ENCODE measurements at regions not wholly inside any gene's neighbourhood (a gene's known extent, or its start where the extent isn't known, plus 50 kb on each side); places are given as distances from the start of the nearest gene placed in this dataset.

- Histone ChIP-seq H3K4me2 (ENCODE audit: low read length) (no peak overlapping the region), H3K4me1 (ENCODE audit: control insufficient read depth in 1 of 2, insufficient read depth in 2 of 2, low read length in 2 of 2) (no peaks in the 10 kb centered on the region), H3K4ac (ENCODE audit: low read depth, low read length) (no peak overlapping the region), H3K9ac (ENCODE audit: low read length) (no peak overlapping the region), H4K8ac (ENCODE audit: low read depth, low read length) (no peak overlapping the region), H3K79me1 (ENCODE audit: low read length) (no peaks in the 10 kb centered on the region), H3K27ac (ENCODE audit: low read depth, low read length) (no peak overlapping the region), H4K12ac (ENCODE audit: low read depth, low read length) (no peak overlapping the region), H2BK12ac (ENCODE audit: low read length) (no peak overlapping the region), H3K18ac (ENCODE audit: low read length) (no peak overlapping the region), H3K23ac (ENCODE audit: low read length) (no peak overlapping the region), H3K4me3 (ENCODE audit: low read depth, low read length) (no peak overlapping the region), H3K14ac (ENCODE audit: low read length) (no peak overlapping the region), H2AFZ (ENCODE audit: insufficient read depth, low read length, poor library complexity) (no peak overlapping the region), H2BK120ac (ENCODE audit: insufficient read depth, low read length, poor library complexity) (no peak overlapping the region), H3K9me3 (ENCODE audit: insufficient read depth, low read depth, low read length) (no peaks in the 10 kb centered on the region), H3K27me3 (ENCODE audit: insufficient read depth, low read length) (no peaks in the 10 kb centered on the region), H3K36me3 (ENCODE audit: control insufficient read depth in 1 of 2, insufficient read depth in 2 of 2, low read length in 2 of 2) (no peaks in the 10 kb centered on the region), H2BK5ac (ENCODE audit: low read depth, low read length, poor library complexity) (no peak overlapping the region), H2AK5ac (ENCODE audit: low read length) (no peak overlapping the region), H3K79me2 (ENCODE audit: control insufficient read depth, insufficient read depth, low read length, poor library complexity) (no peaks in the 10 kb centered on the region), H4K91ac (ENCODE audit: low read depth, low read length) (no peak overlapping the region)
- no CpG with 5 or more reads among the region's 9 CpGs for WGBS (ENCODE audit: extremely low coverage, insufficient coverage, insufficient read length)
- DNase-seq, result no peak
These were observed 387.6 kb downstream of the ELAVL2 start for GRCh38 chr9:23438299-23438907.

- H2BK12ac ChIP-seq (ENCODE audit: low read length), result no peak overlapping the region
- no peak overlapping the region for H3K27ac ChIP-seq (ENCODE audit: low read depth, low read length)
- no peak overlapping the region for H2BK5ac ChIP-seq (ENCODE audit: low read depth, low read length, poor library complexity)
- H3K79me2 ChIP-seq (ENCODE audit: control insufficient read depth, insufficient read depth, low read length, poor library complexity), result no peaks in the 10 kb centered on the region
- DNase-seq, result no peak
- no peak overlapping the region for H3K14ac ChIP-seq (ENCODE audit: low read length)
- no peak overlapping the region for H2BK120ac ChIP-seq (ENCODE audit: insufficient read depth, low read length, poor library complexity)
- no peak overlapping the region for H4K91ac ChIP-seq (ENCODE audit: low read depth, low read length)
- H3K79me1 ChIP-seq (ENCODE audit: low read length), result no peaks in the 10 kb centered on the region
- no CpG with 5 or more reads among the region's 6 CpGs for WGBS (ENCODE audit: extremely low coverage, insufficient coverage, insufficient read length)
- no peak overlapping the region for H3K23ac ChIP-seq (ENCODE audit: low read length)
- H2AFZ ChIP-seq (ENCODE audit: insufficient read depth, low read length, poor library complexity), result no peak overlapping the region
- no peak overlapping the region for H3K4me2 ChIP-seq (ENCODE audit: low read length)
- no peak overlapping the region for H3K4ac ChIP-seq (ENCODE audit: low read depth, low read length)
- no peaks in the 10 kb centered on the region for H3K36me3 ChIP-seq (ENCODE audit: control insufficient read depth in 1 of 2, insufficient read depth in 2 of 2, low read length in 2 of 2)
- H3K4me3 ChIP-seq (ENCODE audit: low read depth, low read length), result no peak overlapping the region
- H2AK5ac ChIP-seq (ENCODE audit: low read length), result no peak overlapping the region
- H3K27me3 ChIP-seq (ENCODE audit: insufficient read depth, low read length), result no peaks in the 10 kb centered on the region
- H4K8ac ChIP-seq (ENCODE audit: low read depth, low read length), result no peak overlapping the region
- H3K9me3 ChIP-seq (ENCODE audit: insufficient read depth, low read depth, low read length), result no peaks in the 10 kb centered on the region
- no peak overlapping the region for H4K12ac ChIP-seq (ENCODE audit: low read depth, low read length)
- no peak overlapping the region for H3K9ac ChIP-seq (ENCODE audit: low read length)
- no peak overlapping the region for H3K18ac ChIP-seq (ENCODE audit: low read length)
- no peaks in the 10 kb centered on the region for H3K4me1 ChIP-seq (ENCODE audit: control insufficient read depth in 1 of 2, insufficient read depth in 2 of 2, low read length in 2 of 2)
These were observed 384.8 kb downstream of the ELAVL2 start for GRCh38 chr9:23441275-23441674.

GRCh38 chr9:23444658-23445057, 381.4 kb downstream of the ELAVL2 start:
- DNase-seq, result no peak
- Histone ChIP-seq H3K14ac (ENCODE audit: low read length) (no peak overlapping the region), H3K4me2 (ENCODE audit: low read length) (no peak overlapping the region), H3K4me3 (ENCODE audit: low read depth, low read length) (no peak overlapping the region), H3K23ac (ENCODE audit: low read length) (no peak overlapping the region), H3K36me3 (ENCODE audit: control insufficient read depth in 1 of 2, insufficient read depth in 2 of 2, low read length in 2 of 2) (no peaks in the 10 kb centered on the region), H2AK5ac (ENCODE audit: low read length) (no peak overlapping the region), H3K9me3 (ENCODE audit: insufficient read depth, low read depth, low read length) (no peaks in the 10 kb centered on the region), H4K91ac (ENCODE audit: low read depth, low read length) (no peak overlapping the region), H3K79me1 (ENCODE audit: low read length) (no peaks in the 10 kb centered on the region), H2AFZ (ENCODE audit: insufficient read depth, low read length, poor library complexity) (no peak overlapping the region), H3K18ac (ENCODE audit: low read length) (no peak overlapping the region), H3K4me1 (ENCODE audit: control insufficient read depth in 1 of 2, insufficient read depth in 2 of 2, low read length in 2 of 2) (no peaks in the 10 kb centered on the region), H4K12ac (ENCODE audit: low read depth, low read length) (no peak overlapping the region), H3K9ac (ENCODE audit: low read length) (no peak overlapping the region), H2BK5ac (ENCODE audit: low read depth, low read length, poor library complexity) (no peak overlapping the region), H3K4ac (ENCODE audit: low read depth, low read length) (no peak overlapping the region), H4K8ac (ENCODE audit: low read depth, low read length) (no peak overlapping the region), H2BK120ac (ENCODE audit: insufficient read depth, low read length, poor library complexity) (no peak overlapping the region), H3K79me2 (ENCODE audit: control insufficient read depth, insufficient read depth, low read length, poor library complexity) (no peaks in the 10 kb centered on the region), H3K27ac (ENCODE audit: low read depth, low read length) (no peak overlapping the region), H3K27me3 (ENCODE audit: insufficient read depth, low read length) (no peaks in the 10 kb centered on the region), H2BK12ac (ENCODE audit: low read length) (no peak overlapping the region)
- no CpG with 5 or more reads among the region's 2 CpGs for WGBS (ENCODE audit: extremely low coverage, insufficient coverage, insufficient read length)

DNA sequence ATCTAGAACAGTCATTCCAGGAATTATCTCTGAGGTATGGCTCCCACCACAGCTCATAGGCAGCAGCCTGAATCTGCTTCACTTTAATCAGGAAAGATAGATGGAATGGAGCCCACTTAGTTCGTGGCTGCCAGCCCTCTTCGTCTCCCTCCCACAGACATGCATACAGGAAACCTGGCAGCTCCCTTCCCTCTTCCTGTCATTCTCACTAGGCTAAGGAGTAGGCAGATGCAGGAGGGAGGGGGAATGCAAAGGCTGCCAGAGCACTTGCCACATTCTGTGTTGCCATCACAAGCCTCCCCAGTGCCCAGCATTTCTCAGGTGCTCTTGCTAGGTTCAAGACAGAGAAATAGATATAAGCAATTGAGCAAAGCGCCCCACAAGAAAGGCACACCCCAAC, 378.9 kb downstream of the ELAVL2 start:
- Histone ChIP-seq H3K4me2 (ENCODE audit: low read length) (no peak overlapping the region), H3K79me2 (ENCODE audit: control insufficient read depth, insufficient read depth, low read length, poor library complexity) (no peaks in the 10 kb centered on the region), H3K4me1 (ENCODE audit: control insufficient read depth in 1 of 2, insufficient read depth in 2 of 2, low read length in 2 of 2) (no peaks in the 10 kb centered on the region), H2BK120ac (ENCODE audit: insufficient read depth, low read length, poor library complexity) (no peak overlapping the region), H3K27me3 (ENCODE audit: insufficient read depth, low read length) (no peaks in the 10 kb centered on the region), H3K9ac (ENCODE audit: low read length) (no peak overlapping the region), H4K91ac (ENCODE audit: low read depth, low read length) (no peak overlapping the region), H3K9me3 (ENCODE audit: insufficient read depth, low read depth, low read length) (peaks cover 5% of the 10 kb centered on the region), H2AK5ac (ENCODE audit: low read length) (no peak overlapping the region), H3K23ac (ENCODE audit: low read length) (no peak overlapping the region), H3K79me1 (ENCODE audit: low read length) (no peaks in the 10 kb centered on the region), H3K27ac (ENCODE audit: low read depth, low read length) (no peak overlapping the region), H3K36me3 (ENCODE audit: control insufficient read depth in 1 of 2, insufficient read depth in 2 of 2, low read length in 2 of 2) (no peaks in the 10 kb centered on the region), H2AFZ (ENCODE audit: insufficient read depth, low read length, poor library complexity) (no peak overlapping the region), H2BK5ac (ENCODE audit: low read depth, low read length, poor library complexity) (no peak overlapping the region), H3K4me3 (ENCODE audit: low read depth, low read length) (peak overlapping the region; percentile 34), H4K8ac (ENCODE audit: low read depth, low read length) (no peak overlapping the region), H3K14ac (ENCODE audit: low read length) (no peak overlapping the region), H3K18ac (ENCODE audit: low read length) (no peak overlapping the region), H3K4ac (ENCODE audit: low read depth, low read length) (no peak overlapping the region), H2BK12ac (ENCODE audit: low read length) (no peak overlapping the region), H4K12ac (ENCODE audit: low read depth, low read length) (no peak overlapping the region)
- no peak for DNase-seq
- WGBS (ENCODE audit: extremely low coverage, insufficient coverage, insufficient read length), result no CpG with 5 or more reads among the region's 3 CpGs
